ENCODE measurements at regions not wholly inside any gene's neighbourhood (a gene's known extent, or its start where the extent isn't known, plus 50 kb on each side); places are given as distances from the start of the nearest gene placed in this dataset.

DNA sequence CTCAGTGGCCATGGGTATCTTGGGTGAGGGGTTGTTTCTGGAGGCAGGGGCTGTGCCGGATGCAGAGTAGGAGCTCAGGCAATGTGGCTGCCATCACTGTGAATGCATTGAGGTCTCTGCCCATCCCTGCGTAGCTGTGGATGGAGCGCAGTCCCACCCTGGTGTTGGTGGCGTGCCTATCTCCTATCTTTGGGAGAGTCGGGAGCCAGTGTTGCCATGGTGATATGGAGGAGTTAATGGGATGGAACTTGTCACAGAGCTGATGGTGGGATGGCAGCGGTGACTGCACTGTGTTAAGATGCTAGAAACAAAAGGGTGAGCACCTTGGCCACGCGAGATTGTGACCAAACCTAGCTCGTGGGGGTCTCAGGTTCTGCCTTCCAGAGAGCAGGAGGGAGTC is 197.3 kb downstream of the MELK start:
- H3K9me1 ChIP-seq (ENCODE audit: control insufficient read depth, insufficient read depth, low read length), result no peaks in the 10 kb centered on the region
- no peaks in the 10 kb centered on the region for H3K79me2 ChIP-seq (ENCODE audit: control insufficient read depth, insufficient read depth, low read length)
- no peak overlapping the region for H3K4me3 ChIP-seq
- FAIRE-seq (no peak), DNase-seq (ENCODE audit: extremely low read depth in 1 of 4, low spot score in 3 of 4) (no peak), ATAC-seq (no peak)
- TF ChIP-seq MTA2 (IDR thresholded peaks at IDR 0.05; ENCODE audit: low read depth) (no peak), RFX1 (IDR thresholded peaks at IDR 0.05) (peak; percentile 53)
- ChIA-PET CTCF (ENCODE audit: low intra/inter-chr PET ratio) (no interaction called here), POLR2A (no interaction called here)
- no peak overlapping the region for H3K27ac ChIP-seq (ENCODE audit: extremely low read depth, low read depth, low read length)
- no peak overlapping the region for H3K4me2 ChIP-seq (ENCODE audit: insufficient read depth, low read length)
- no peaks in the 10 kb centered on the region for H3K36me3 ChIP-seq (ENCODE audit: control insufficient read depth, insufficient read depth, low read length)
- H3K4me1 ChIP-seq (replicated peaks in 1 of 2; ENCODE audit: control insufficient read depth in 2 of 2, insufficient read depth in 2 of 2, low read length in 2 of 2), result peaks cover 4 to 7% of the 10 kb centered on the region in 2 experiments; a peak in 2 of 5 replicates
- H2AFZ ChIP-seq (ENCODE audit: low read depth, low read length), result no peak overlapping the region
- BruUV-seq (replicated peaks), result no TSS peak
- H3K27me3 ChIP-seq (ENCODE audit: control insufficient read depth in 2 of 2, insufficient read depth in 2 of 2, low read length in 2 of 2), result peaks cover 0 to 35% of the 10 kb centered on the region in 2 experiments; a peak in 3 of 5 replicates
- H3K9ac ChIP-seq (ENCODE audit: insufficient read depth in 1 of 2, low read depth in 2 of 2, low read length in 2 of 2), result no peak overlapping the region
- WGBS (ENCODE audit: insufficient coverage, low coverage, missing lambda C conversion rate), result 2% methylated on average over 9 of the region's 9 CpGs
- no peaks in the 10 kb centered on the region for H4K20me1 ChIP-seq (replicated peaks; ENCODE audit: control insufficient read depth, insufficient read depth, low read length)
- intact Hi-C loops (cut with micrococcal nuclease) (no loop called here), in situ Hi-C loops (cut with MboI) (no loop called here)
- H3K9me3 ChIP-seq (replicated peaks; ENCODE audit: control insufficient read depth, insufficient read depth, low read depth, low read length), result no peaks in the 10 kb centered on the region

DNA sequence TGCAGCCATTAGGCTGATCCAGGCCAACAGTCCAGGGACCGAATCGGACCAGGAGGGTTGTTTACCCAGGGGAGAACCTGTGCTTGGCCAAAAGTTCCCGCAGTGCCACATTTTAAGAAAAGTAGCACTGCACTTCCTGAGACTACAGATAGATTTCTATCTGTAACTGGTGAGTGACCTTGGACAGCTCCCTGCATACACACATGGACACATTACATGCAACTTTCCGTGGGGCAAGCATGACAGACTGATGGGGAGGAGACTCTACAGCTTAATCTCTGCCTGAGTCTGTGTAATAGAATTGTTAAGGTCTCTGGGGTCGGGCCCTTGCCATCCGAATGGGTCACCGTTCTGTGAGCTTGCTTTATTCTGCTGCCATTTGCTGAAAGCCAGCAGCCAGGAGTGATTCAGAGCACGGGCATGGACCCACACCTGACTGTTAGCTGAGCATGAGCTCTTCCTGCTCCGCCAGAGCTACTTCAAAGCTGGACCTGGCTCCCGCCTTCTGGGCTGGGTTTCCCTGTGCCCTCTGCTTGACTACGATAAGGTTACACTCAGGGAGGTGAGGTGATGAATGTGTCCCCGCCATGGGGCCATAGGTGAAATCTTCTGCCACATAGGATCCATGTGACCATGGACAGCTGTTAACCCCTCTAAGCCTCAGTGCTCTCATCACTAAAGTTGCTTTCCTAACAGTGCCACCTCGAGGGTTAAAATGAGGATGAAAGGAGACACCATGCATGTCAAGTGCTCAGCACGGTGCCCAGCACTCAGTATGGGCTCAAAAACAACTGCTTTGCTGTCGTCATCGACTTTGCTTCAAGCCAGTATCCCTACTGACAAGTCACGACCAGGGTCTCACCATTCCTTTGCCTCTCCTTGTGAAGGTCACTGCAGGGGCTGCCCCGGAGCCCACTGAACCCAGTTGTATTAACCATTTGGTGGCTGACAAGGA is 200.0 kb downstream of the MELK start:
- peaks cover 0 to 50% of the 10 kb centered on the region in 2 experiments; a peak in 4 of 5 replicates for H3K27me3 ChIP-seq (ENCODE audit: control insufficient read depth in 2 of 2, insufficient read depth in 2 of 2, low read length in 2 of 2)
- TF ChIP-seq, protein P1, sequence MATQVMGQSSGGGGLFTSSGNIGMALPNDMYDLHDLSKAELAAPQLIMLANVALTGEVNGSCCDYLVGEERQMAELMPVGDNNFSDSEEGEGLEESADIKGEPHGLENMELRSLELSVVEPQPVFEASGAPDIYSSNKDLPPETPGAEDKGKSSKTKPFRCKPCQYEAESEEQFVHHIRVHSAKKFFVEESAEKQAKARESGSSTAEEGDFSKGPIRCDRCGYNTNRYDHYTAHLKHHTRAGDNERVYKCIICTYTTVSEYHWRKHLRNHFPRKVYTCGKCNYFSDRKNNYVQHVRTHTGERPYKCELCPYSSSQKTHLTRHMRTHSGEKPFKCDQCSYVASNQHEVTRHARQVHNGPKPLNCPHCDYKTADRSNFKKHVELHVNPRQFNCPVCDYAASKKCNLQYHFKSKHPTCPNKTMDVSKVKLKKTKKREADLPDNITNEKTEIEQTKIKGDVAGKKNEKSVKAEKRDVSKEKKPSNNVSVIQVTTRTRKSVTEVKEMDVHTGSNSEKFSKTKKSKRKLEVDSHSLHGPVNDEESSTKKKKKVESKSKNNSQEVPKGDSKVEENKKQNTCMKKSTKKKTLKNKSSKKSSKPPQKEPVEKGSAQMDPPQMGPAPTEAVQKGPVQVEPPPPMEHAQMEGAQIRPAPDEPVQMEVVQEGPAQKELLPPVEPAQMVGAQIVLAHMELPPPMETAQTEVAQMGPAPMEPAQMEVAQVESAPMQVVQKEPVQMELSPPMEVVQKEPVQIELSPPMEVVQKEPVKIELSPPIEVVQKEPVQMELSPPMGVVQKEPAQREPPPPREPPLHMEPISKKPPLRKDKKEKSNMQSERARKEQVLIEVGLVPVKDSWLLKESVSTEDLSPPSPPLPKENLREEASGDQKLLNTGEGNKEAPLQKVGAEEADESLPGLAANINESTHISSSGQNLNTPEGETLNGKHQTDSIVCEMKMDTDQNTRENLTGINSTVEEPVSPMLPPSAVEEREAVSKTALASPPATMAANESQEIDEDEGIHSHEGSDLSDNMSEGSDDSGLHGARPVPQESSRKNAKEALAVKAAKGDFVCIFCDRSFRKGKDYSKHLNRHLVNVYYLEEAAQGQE (IDR thresholded peaks at IDR 0.05; ENCODE audit: borderline replicate concordance), result peak; percentile 89
- TF ChIP-seq, protein P1 (CRISPR knock-in tag; IDR thresholded peaks at IDR 0.05; ENCODE audit: low read depth), result 0 out of 2 replicates have a peak, but pooled peaks have one; percentile 46

More for the DNA sequence above, 200.0 kb downstream of the MELK start:
- Histone ChIP-seq H4K20me1 (replicated peaks; ENCODE audit: control insufficient read depth, insufficient read depth, low read length) (0 out of 2 replicates have a peak, but pooled peaks cover 3% of the 10 kb centered on the region), H3K4me1 (replicated peaks in 1 of 2; ENCODE audit: control insufficient read depth in 2 of 2, insufficient read depth in 2 of 2, low read length in 2 of 2) (no peaks in the 10 kb centered on the region; a peak in 1 of 5 replicates), H3K9ac (ENCODE audit: insufficient read depth in 1 of 2, low read depth in 2 of 2, low read length in 2 of 2) (no peak overlapping the region), H3K27ac (ENCODE audit: extremely low read depth, low read depth, low read length) (no peak overlapping the region), H3K4me2 (ENCODE audit: insufficient read depth, low read length) (no peak overlapping the region), H3K79me2 (ENCODE audit: control insufficient read depth, insufficient read depth, low read length) (no peaks in the 10 kb centered on the region), H2AFZ (ENCODE audit: low read depth, low read length) (no peak overlapping the region), H3K4me3 (no peak overlapping the region), H3K9me3 (replicated peaks; ENCODE audit: control insufficient read depth, insufficient read depth, low read depth, low read length) (no peaks in the 10 kb centered on the region), H3K36me3 (ENCODE audit: control insufficient read depth, insufficient read depth, low read length) (no peaks in the 10 kb centered on the region), H3K9me1 (ENCODE audit: control insufficient read depth, insufficient read depth, low read length) (no peaks in the 10 kb centered on the region)
- ChIA-PET POLR2A (no interaction called here), CTCF (ENCODE audit: low intra/inter-chr PET ratio) (no interaction called here)
- ATAC-seq (no peak), DNase-seq (ENCODE audit: extremely low read depth in 1 of 4, low spot score in 3 of 4) (no peak), FAIRE-seq (no peak)
- 0% methylated on average over 16 of the region's 18 CpGs for WGBS (ENCODE audit: insufficient coverage, low coverage, missing lambda C conversion rate)
- no TSS peak for BruUV-seq (replicated peaks)
- intact Hi-C loops (cut with micrococcal nuclease), result no loop called here
- in situ Hi-C loops (cut with MboI), result no loop called here

Data from K562 (cell line).